MM.1S (cell line): ENCODE measurements at regions not wholly inside any gene's neighbourhood (a gene's known extent, or its start where the extent isn't known, plus 50 kb on each side); places are given as distances from the start of the nearest gene placed in this dataset.

Experiments used
- DNase-seq: peaks from one replicate; pipeline ENCODE4 v3.0.0-alpha.2; 2015
- H2AFZ ChIP-seq: fragments of 300-600 bp; sonication (generic); 2 replicates; pipeline ENCODE4 v1.6.0; 2016; ENCODE audit warnings: antibody characterized with exemption, low read length
- H3F3A ChIP-seq: fragments of 300-600 bp; sonication (generic); 2 replicates; pipeline ENCODE4 v1.6.1; 2016; ENCODE audit warnings: mild to moderate bottlenecking, antibody characterized with exemption, low read length, moderate library complexity, mixed read lengths; ENCODE audit not compliant: insufficient read depth
- H3K27ac ChIP-seq: fragments of 300-600 bp; sonication (generic); 2 replicates; pipeline ENCODE4 v1.5.1; 2016; ENCODE audit warnings: mild to moderate bottlenecking, low read length
- H3K27me3 ChIP-seq: fragments of 300-600 bp; sonication (generic); replicated peaks from 2 replicates; pipeline ENCODE4 v1.6.0; 2016; ENCODE audit warnings: low read length; ENCODE audit not compliant: insufficient read depth
- H3K36me3 ChIP-seq: fragments of 300-600 bp; sonication (generic); replicated peaks from 2 replicates; pipeline ENCODE4 v1.6.1; 2016; ENCODE audit warnings: mild to moderate bottlenecking, low read length, mixed read lengths; ENCODE audit not compliant: insufficient read depth
- H3K4me1 ChIP-seq: fragments of 300-600 bp; sonication (generic); 2 replicates; pipeline ENCODE4 v1.6.1; 2016; ENCODE audit warnings: low read length, mixed read lengths
- H3K4me2 ChIP-seq: fragments of 300-600 bp; sonication (generic); 2 replicates; pipeline ENCODE4 v1.6.0; 2016; ENCODE audit warnings: low read depth, low read length
- H3K4me3 ChIP-seq: fragments of 300-600 bp; sonication (generic); 2 replicates; pipeline ENCODE4 v1.5.1; 2016; ENCODE audit warnings: low read length, mixed read lengths
- H3K79me2 ChIP-seq: fragments of 300-600 bp; sonication (generic); 2 replicates; pipeline ENCODE4 v1.6.1; 2016; ENCODE audit warnings: mixed run types, low read length, mixed read lengths
- H3K9ac ChIP-seq: fragments of 300-600 bp; sonication (generic); 2 replicates; pipeline ENCODE4 v1.6.1; 2016; ENCODE audit warnings: low read length, mixed read lengths
- H3K9me2 ChIP-seq: fragments of 300-600 bp; sonication (generic); replicated peaks from 2 replicates; pipeline ENCODE4 v1.6.1; 2016; ENCODE audit warnings: mild to moderate bottlenecking, low read length, mixed read lengths; ENCODE audit not compliant: insufficient read depth
- H3K9me3 ChIP-seq: fragments of 300-600 bp; sonication (generic); replicated peaks from 2 replicates; pipeline ENCODE4 v1.6.1; 2016; ENCODE audit warnings: mild to moderate bottlenecking, low read length, mixed read lengths; ENCODE audit not compliant: insufficient read depth
- H4K20me1 ChIP-seq: fragments of 300-600 bp; sonication (generic); 2 replicates; pipeline ENCODE4 v1.6.1; 2016; ENCODE audit warnings: mild to moderate bottlenecking, low read length, moderate library complexity, mixed read lengths; ENCODE audit not compliant: insufficient read depth
- EZH2 ChIP-seq: fragments of 300-600 bp; sonication (generic); optimal IDR thresholded peaks from 2 replicates; pipeline ENCODE3; 2017; ENCODE audit warnings: low read depth, mild to moderate bottlenecking, antibody characterized with exemption, low read length, mixed read lengths
- EZH2phosphoT487 ChIP-seq: fragments of 300-600 bp; sonication (generic); IDR thresholded peaks from 2 replicates; pipeline ENCODE4 v1.6.1; 2018; ENCODE audit warnings: antibody characterized with exemption, low read length
- TF ChIP-seq, protein P1 (sequence below): fragments of 300-600 bp; sonication (generic); IDR thresholded peaks from 2 replicates; pipeline ENCODE4 v1.5.1; 2016; ENCODE audit warnings: antibody characterized with exemption, low read length, mixed read lengths

DNA sequence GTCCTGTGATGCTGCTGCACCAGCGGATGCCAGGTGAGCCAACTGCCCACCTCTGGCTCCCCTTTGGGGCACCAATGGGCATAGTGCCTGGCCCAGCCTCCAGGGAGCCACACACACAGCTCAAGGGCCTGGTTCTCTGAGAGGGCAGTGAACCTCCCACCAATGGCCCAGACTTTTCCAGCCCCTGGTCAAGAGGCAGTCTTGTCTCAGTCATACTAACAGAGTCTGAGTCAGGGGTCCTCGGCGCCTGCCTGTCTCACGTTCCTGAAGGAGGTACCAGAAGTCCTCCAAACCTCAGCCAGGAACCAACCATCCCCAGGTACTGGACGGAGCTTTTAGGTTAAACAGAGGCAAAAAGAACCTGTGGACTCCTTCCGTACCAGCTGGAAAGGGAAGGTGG, 121.1 kb downstream of the C5orf15 start:
- TF ChIP-seq, protein P1, sequence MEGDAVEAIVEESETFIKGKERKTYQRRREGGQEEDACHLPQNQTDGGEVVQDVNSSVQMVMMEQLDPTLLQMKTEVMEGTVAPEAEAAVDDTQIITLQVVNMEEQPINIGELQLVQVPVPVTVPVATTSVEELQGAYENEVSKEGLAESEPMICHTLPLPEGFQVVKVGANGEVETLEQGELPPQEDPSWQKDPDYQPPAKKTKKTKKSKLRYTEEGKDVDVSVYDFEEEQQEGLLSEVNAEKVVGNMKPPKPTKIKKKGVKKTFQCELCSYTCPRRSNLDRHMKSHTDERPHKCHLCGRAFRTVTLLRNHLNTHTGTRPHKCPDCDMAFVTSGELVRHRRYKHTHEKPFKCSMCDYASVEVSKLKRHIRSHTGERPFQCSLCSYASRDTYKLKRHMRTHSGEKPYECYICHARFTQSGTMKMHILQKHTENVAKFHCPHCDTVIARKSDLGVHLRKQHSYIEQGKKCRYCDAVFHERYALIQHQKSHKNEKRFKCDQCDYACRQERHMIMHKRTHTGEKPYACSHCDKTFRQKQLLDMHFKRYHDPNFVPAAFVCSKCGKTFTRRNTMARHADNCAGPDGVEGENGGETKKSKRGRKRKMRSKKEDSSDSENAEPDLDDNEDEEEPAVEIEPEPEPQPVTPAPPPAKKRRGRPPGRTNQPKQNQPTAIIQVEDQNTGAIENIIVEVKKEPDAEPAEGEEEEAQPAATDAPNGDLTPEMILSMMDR: no peak
- TF ChIP-seq EZH2phosphoT487 (no peak), EZH2 (no peak)
- H3K9ac ChIP-seq: no peak overlapping the region
- H3K27ac ChIP-seq: peak overlapping the region; percentile 57; the same call in 1 of the 2 replicates
- no peaks in the 10 kb centered on the region for H3K9me2 ChIP-seq
- no peak overlapping the region for H3K4me3 ChIP-seq
- no peaks in the 10 kb centered on the region for H4K20me1 ChIP-seq
- DNase-seq: no peak
- H3K4me2 ChIP-seq: peak overlapping the region; percentile 64
- H3K79me2 ChIP-seq: no peaks in the 10 kb centered on the region
- H3K36me3 ChIP-seq: no peaks in the 10 kb centered on the region
- H2AFZ ChIP-seq: peak overlapping the region; percentile 68
- H3K4me1 ChIP-seq: peaks cover 38% of the 10 kb centered on the region
- peaks cover 12% of the 10 kb centered on the region for H3F3A ChIP-seq
- no peaks in the 10 kb centered on the region for H3K27me3 ChIP-seq
- no peaks in the 10 kb centered on the region for H3K9me3 ChIP-seq

- H3K4me2 ChIP-seq: peak overlapping the region; percentile 64
- H3F3A ChIP-seq: peaks cover 12% of the 10 kb centered on the region
- no peaks in the 10 kb centered on the region for H3K9me3 ChIP-seq
- no peaks in the 10 kb centered on the region for H3K9me2 ChIP-seq
- H3K36me3 ChIP-seq: no peaks in the 10 kb centered on the region
- H3K9ac ChIP-seq: no peak overlapping the region
- no peak overlapping the region for H3K4me3 ChIP-seq
- no peak for TF ChIP-seq EZH2phosphoT487
- TF ChIP-seq, protein P1: no peak
- no peak for TF ChIP-seq EZH2
- H3K27me3 ChIP-seq: no peaks in the 10 kb centered on the region
- peak overlapping the region; percentile 68 for H2AFZ ChIP-seq
- no peaks in the 10 kb centered on the region for H4K20me1 ChIP-seq
- peak; percentile 59 for DNase-seq
- H3K79me2 ChIP-seq: no peaks in the 10 kb centered on the region
- H3K4me1 ChIP-seq: peaks cover 38% of the 10 kb centered on the region
- peak overlapping the region; percentile 57; the same call in 1 of the 2 replicates for H3K27ac ChIP-seq
Observed at GRCh38 chr5:133846478-133847226, 121.8 kb downstream of the C5orf15 start.

GRCh38 chr5:133845271-133845670, 123.2 kb downstream of the C5orf15 start:
- no peak overlapping the region for H3K4me3 ChIP-seq
- DNase-seq: no peak
- no peaks in the 10 kb centered on the region for H3K27me3 ChIP-seq
- TF ChIP-seq EZH2: no peak
- TF ChIP-seq, protein P1: no peak
- no peak for TF ChIP-seq EZH2phosphoT487
- no peaks in the 10 kb centered on the region for H3K36me3 ChIP-seq
- no peak overlapping the region for H3K27ac ChIP-seq
- H3K4me1 ChIP-seq: peaks cover 38% of the 10 kb centered on the region
- H3K9me3 ChIP-seq: no peaks in the 10 kb centered on the region
- H2AFZ ChIP-seq: no peak overlapping the region
- H3F3A ChIP-seq: peaks cover 12% of the 10 kb centered on the region
- H4K20me1 ChIP-seq: no peaks in the 10 kb centered on the region
- H3K9ac ChIP-seq: no peak overlapping the region
- H3K4me2 ChIP-seq: no peak overlapping the region
- no peaks in the 10 kb centered on the region for H3K9me2 ChIP-seq
- no peaks in the 10 kb centered on the region for H3K79me2 ChIP-seq
